GM19395 (cell line): ENCODE measurements at regions not wholly inside any gene's neighbourhood (a gene's known extent, or its start where the extent isn't known, plus 50 kb on each side); places are given as distances from the start of the nearest gene placed in this dataset.

Experiments
- ATAC-seq: cut with Tn5 transposase; IDR thresholded peaks from one replicate; pipeline ENCODE4 v1.9.1; 2021; ENCODE audit warnings: mild to moderate bottlenecking, moderate library complexity; ENCODE audit not compliant: unreplicated experiment

GRCh38 chr11:116109228-116109627 is 605.0 kb upstream of the CADM1 start:
- ATAC-seq: no peak

DNA sequence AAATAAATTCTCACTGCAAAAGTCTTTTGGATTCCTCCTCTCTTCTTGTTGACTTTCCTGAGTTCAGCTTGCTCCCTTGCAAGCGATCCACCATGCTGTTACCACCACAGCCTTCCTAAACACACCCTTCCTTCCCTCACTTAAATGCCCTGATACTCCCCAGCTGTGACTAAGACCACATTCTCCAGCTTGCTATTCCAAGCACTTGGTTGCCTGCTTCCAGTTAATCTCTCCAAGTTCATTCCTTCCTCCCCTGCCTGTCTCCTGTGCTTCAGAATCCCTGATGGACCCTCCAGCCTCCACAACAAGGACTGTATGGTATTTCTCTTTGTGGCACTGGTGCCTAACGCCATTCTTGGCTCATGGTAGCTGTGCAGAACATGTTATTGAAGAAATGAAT is 603.9 kb upstream of the CADM1 start:
- no peak for ATAC-seq

DNA sequence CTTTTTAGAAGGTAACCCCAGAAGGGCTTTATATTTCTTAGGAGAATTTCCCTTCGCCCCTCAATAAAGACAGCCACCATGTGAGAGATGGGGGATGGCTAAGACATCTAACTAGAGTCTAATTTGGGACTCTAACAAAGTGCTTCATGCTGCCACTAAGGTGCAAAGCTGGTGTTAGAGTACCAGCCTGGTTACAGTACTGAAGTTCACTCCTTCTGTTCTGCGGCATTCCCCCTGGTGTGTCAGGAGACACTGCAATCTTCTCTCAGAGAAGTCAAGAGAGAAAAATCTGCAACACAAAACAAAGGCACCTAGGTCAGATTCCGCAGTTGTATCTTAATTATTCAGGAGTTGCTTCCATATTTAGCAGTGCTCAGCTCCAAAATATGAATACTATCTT is 603.0 kb upstream of the CADM1 start:
- ATAC-seq: no peak

- ATAC-seq: no peak
These were observed 600.4 kb upstream of the CADM1 start for GRCh38 chr11:116104498-116105174.

GRCh38 chr11:116101902-116102301 is 597.7 kb upstream of the CADM1 start:
- ATAC-seq: no peak

- ATAC-seq: no peak
These were observed 595.8 kb upstream of the CADM1 start for GRCh38 chr11:116100016-116100415.

DNA sequence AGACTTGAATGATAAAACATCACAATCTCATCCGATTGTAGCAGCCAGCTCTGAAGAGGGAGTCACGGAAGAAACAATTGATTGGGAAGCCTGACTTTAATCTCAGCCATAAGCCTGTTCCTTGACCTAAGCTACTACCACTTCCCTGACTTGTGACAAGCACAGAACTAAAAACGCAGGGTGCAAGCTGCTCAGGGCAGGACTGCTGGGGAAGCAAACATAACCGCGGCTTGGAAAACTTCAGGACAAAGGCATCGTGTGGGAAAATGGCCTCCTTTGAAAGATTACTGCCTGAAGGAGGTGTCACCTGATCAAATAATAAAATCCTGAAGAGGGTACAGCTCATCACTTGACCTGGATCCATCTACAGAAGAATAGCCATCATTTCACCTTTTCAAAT is 595.3 kb upstream of the CADM1 start:
- ATAC-seq: no peak

- ATAC-seq: no peak
These were observed 592.2 kb upstream of the CADM1 start for GRCh38 chr11:116096272-116096995.

GRCh38 chr11:116093481-116094270 is 589.5 kb upstream of the CADM1 start:
- ATAC-seq: no peak

DNA sequence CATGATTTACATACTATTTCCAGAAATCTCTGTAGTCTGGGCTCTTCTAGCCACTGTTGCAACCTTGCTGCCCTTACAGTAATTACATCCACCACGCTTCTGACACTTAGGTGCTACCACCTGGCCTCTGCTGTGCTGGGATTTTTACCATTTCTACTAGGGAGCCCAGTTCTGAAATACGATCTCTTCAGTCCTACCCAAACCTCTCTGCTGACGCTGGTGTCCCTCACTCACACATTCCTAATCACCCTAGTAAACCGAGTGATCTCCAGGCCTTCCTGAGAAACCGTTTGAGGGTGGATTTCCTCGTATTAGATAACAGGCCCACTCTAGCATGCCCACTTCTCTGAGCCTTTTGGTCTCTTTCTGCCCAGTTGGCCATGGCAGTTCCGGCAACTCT is 588.9 kb upstream of the CADM1 start:
- no peak for ATAC-seq

DNA sequence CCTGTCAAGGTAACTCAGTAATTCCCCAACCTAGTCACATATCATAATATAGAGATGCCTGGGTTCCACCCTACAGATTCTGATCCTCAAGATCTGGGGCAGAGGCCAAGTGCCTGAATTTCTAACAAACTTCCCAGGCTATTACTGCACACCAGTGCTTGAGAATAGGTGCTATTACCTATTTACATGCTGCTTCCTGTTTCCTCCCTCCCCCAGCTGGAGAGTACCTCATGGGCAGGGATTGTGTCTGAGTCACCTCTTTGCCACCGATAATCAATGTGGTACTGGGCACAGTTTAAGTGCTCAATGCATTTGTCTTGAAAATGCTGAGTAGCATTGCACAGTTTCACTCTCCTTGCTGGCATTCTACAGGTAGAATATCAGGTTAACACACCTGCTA is 582.2 kb upstream of the CADM1 start:
- no peak for ATAC-seq

- ATAC-seq: no peak
These were observed 580.9 kb upstream of the CADM1 start for GRCh38 chr11:116085031-116085635.

DNA sequence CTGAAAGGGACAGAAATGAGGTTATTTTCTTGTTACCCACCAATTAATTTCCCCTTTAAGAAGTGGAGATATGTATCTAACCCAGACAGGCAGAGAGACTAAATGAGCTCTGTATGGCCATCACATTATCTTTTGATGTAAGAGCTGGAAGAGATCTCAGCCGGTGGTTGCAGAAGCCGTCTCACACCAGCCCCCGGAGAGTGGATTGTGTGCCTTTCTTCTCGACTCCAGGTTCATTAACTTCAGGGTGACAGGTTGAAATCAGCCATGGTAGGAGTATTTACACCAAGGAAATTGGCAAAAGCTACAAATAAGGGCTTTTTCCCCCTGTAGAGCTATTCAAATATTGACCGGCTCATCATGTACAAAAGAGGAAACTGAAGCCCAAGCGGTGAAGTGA is 580.3 kb upstream of the CADM1 start:
- ATAC-seq: no peak

- ATAC-seq: no peak
These were observed 578.0 kb upstream of the CADM1 start for GRCh38 chr11:116082256-116082655.

DNA sequence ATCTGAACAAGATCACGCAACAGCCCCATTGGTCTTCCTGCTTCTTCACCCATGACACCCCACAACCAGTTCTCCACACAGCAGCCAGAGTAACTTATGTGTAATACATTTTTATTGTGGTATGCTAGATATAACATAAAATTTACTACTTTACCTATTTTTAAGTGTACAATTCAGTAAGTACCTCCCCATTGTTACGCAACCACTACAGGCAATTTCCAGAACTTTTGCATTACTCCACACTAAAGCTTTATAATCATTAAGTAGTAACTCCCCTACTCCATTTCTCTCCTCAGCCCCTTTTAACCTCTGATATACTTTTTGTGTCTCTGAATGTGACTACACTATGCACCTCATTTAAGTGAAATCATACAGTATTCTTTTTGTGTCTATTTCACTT is 575.4 kb upstream of the CADM1 start:
- ATAC-seq: no peak

DNA sequence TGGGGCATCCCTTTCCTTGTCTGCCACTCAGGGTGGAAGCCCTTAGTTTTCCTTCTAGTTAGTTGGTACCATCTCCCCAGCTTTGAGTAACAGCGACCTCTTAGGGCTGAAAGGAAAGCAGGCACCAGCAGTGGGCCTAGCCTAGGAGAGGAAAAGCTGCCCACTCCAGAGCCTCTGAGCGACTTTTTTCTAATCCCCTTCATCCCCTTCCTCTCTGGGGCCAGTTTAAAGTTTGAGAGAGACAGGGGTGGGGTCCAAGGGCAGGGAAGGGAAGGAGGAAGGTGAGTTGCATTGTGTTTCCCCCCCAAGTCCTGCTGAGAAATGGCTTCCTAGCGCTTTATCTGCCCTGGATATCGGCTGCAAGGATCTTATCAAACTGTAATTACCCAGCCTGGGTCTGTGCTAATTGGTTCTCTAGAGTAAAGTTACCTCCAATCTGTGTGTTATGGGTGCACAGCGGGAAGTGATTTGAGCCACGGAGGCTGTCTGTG is 573.9 kb upstream of the CADM1 start:
- ATAC-seq: no peak

DNA sequence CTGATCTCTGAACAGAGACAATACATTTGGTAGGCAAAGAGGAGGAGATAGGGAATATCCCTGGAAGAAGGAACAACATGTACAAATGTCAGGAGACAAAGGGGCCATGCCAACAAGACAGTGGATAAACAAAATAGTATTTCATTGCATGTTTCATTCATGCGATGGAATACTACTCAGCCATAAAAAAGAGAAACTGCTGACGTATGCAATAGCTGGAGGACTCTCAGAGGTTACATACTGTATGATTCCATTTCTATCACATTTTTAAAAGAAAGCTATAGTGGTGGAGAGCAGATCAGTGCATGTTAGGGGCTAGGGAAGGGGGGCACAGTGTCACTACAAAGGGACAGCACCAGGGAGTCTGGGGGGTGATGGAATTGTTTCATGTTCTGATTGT is 572.9 kb upstream of the CADM1 start:
- no peak for ATAC-seq

GRCh38 chr11:116073854-116074837 is 569.9 kb upstream of the CADM1 start:
- peak; percentile 91 for ATAC-seq

DNA sequence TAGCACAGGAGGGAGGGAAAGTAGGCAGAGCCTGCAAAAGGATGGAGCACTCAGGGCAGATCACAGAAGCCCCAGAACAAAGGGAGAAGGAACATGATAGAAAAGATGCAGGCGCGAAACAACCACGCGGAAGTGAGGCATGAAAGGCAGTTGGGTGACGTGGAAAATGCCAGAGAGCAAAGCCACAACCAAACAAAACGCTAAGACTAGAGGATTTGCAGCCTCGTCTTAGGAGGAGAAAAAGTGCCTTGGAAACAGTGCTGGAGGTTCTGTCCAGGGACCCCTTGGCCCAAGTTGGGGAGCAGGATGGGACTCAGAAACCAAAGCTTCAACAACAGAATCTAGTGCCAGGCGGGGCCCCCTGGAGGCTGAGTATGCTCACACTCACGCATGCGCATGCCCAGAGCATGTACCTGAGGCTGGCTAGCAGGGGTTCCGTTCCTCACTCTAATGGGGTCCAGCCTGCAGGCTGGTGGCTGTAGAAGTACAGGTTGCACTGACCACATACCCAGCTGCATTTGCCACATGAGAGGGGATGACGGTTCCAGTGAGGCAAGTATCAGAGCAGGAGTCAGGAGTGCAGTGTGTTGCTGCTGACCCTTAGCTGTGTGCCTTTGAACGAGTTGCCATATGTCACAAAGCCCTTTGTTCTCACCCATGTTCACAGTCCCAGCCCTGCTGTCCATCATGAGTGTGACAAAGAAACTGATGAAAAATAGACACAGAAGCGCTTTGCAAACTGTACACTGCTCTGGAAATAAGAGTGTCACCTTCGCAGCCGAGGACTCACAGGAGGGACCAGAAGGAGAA is 568.6 kb upstream of the CADM1 start:
- ATAC-seq: no peak
